ENCODE measurements at regions not wholly inside any gene's neighbourhood (a gene's known extent, or its start where the extent isn't known, plus 50 kb on each side); places are given as distances from the start of the nearest gene placed in this dataset.
A peak's percentile ranks its signal among the peaks of the same experiment; 100 is the strongest.
"Not testable (repeated sequence)": the region's sequence is repeated elsewhere in the genome, so short reads cannot be mapped to it uniquely, and the experiment has no call there.

GRCh38 chr9:32881948-32882347 is 98.6 kb downstream of the TMEM215 start:
- no peak for TF ChIP-seq CTCF (IDR thresholded peaks at IDR 0.05; ENCODE audit: low read depth, low read length)
- DNase-seq (ENCODE audit: low read depth in 2 of 2), result no peak
- H3K4me3 ChIP-seq (replicated peaks in 1 of 2; ENCODE audit: low read depth in 2 of 2, low read length in 2 of 2), result no peak overlapping the region

DNA sequence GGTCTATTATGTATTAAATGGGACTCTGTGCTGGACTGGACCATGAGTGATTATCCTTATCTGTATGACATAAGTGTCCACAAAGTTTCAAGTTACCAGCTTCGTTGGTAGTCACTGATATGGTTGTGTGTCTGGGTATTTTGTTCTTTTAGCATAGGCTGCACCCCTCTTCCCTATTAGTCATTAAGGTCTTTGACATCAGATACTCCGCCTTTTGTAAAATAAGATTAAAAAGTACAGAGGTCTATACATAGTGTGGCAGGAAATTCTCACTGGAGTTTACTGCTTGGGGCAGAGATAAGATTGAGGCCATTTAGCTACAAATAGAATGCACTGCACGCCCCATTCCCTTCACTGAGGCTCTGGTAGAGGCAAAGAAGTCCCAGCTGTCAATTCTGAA is 99.4 kb downstream of the TMEM215 start:
- DNase-seq (ENCODE audit: low read depth in 2 of 2), result no peak
- no peak for TF ChIP-seq CTCF (IDR thresholded peaks at IDR 0.05; ENCODE audit: low read depth, low read length)
- no peak overlapping the region for H3K4me3 ChIP-seq (replicated peaks in 1 of 2; ENCODE audit: low read depth in 2 of 2, low read length in 2 of 2)

GRCh38 chr9:32884482-32884881 is 101.1 kb downstream of the TMEM215 start:
- no peak for DNase-seq (ENCODE audit: low read depth in 2 of 2)
- no peak overlapping the region for H3K4me3 ChIP-seq (replicated peaks in 1 of 2; ENCODE audit: low read depth in 2 of 2, low read length in 2 of 2)
- no peak for TF ChIP-seq CTCF (IDR thresholded peaks at IDR 0.05; ENCODE audit: low read depth, low read length)

- DNase-seq (ENCODE audit: low read depth in 2 of 2), result peak in 1 of 2 donors; percentile 58
- TF ChIP-seq CTCF (IDR thresholded peaks at IDR 0.05; ENCODE audit: low read depth, low read length), result no peak
Observed at GRCh38 chr9:32886021-32886420, 102.7 kb downstream of the TMEM215 start.

DNA sequence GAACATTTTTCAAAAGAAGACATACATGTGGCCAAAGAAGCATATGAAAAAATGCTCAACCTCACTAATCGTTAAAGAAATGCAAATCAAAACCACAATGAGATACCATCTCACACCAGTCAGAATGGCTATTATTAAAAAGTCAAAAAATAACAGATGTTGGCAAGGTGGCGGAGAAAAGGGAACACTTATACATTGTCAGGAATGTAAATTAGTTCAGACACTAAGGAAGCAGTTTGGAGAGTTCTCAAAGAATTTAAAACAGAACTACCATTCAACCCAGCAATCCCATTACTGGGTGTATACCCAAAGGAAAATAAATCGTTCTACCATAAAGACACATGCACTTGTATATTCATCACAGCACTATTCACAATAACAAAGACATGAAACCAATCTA is 106.9 kb downstream of the APTX start:
- not testable (repeated sequence) for DNase-seq (ENCODE audit: low read depth in 2 of 2); H3K4me3 ChIP-seq (replicated peaks in 1 of 2; ENCODE audit: low read depth in 2 of 2, low read length in 2 of 2)

More at GRCh38 chr9:32886021-32886420, 102.7 kb downstream of the TMEM215 start:
- no peak overlapping the region for H3K4me3 ChIP-seq (replicated peaks in 1 of 2; ENCODE audit: low read depth in 2 of 2, low read length in 2 of 2)

- no peak overlapping the region for H3K4me3 ChIP-seq (replicated peaks in 1 of 2; ENCODE audit: low read depth in 2 of 2, low read length in 2 of 2)
- TF ChIP-seq CTCF (IDR thresholded peaks at IDR 0.05; ENCODE audit: low read depth, low read length), result no peak
- DNase-seq (ENCODE audit: low read depth in 2 of 2), result peak in 1 of 2 donors; percentile 6
Observed at GRCh38 chr9:32899181-32899580, 102.2 kb downstream of the APTX start.

- H3K4me3 ChIP-seq (replicated peaks in 1 of 2; ENCODE audit: low read depth in 2 of 2, low read length in 2 of 2), result no peak overlapping the region
- DNase-seq (ENCODE audit: low read depth in 2 of 2), result no peak
- no peak for TF ChIP-seq CTCF (IDR thresholded peaks at IDR 0.05; ENCODE audit: low read depth, low read length)
Observed at GRCh38 chr9:32899761-32900160, 101.7 kb downstream of the APTX start.
